ENCODE measurements at regions not wholly inside any gene's neighbourhood (a gene's known extent, or its start where the extent isn't known, plus 50 kb on each side); places are given as distances from the start of the nearest gene placed in this dataset.
"Not testable (repeated sequence)": the region's sequence is repeated elsewhere in the genome, so short reads cannot be mapped to it uniquely, and the experiment has no call there.

DNA sequence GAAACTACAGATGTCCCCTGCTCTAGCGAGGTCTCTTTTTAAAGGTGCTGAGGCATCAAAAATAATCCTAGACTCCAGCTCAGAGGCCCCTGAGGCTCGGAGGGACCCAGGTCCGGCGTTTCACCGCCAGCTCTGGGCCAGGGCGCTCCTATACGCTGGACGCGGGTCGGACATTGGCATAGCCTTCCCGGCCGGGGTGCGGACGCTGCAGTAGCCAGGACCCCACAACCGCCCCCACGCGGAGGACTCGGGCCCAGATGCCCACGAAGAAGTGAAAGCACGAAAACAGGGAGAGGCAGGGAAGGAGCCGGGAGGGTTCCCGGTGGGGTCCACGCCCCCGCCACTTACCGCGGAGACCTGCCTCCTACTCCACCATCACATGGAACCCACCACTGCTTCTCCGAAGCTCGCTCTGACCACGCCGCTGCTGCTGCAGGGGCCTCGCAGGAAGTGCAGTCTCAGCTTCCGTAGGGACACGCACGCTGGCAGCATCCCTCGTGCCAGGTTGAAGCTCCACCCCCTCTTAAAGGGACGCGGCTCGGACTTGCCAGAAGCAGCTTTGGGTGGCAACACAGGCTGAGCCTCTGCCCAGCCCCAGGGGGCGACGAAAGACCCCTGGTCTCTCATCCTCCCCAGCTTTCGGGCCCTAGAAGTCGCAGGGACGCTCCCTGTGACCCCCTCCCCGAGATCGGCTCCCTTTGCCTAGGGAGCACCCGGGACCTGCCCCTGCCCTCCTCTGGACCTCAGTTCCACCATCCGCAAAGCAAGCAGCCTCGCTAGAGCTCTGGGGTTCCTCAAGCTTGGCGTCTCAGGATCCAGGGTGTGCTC, 96.7 kb downstream of the POTEG start:
- H3K4me1 ChIP-seq; DNase-seq; H3K36me3 ChIP-seq; H3K27ac ChIP-seq; H3K4me3 ChIP-seq; H3K27me3 ChIP-seq; H3K9me3 ChIP-seq (replicated peaks): not testable (repeated sequence)

DNA sequence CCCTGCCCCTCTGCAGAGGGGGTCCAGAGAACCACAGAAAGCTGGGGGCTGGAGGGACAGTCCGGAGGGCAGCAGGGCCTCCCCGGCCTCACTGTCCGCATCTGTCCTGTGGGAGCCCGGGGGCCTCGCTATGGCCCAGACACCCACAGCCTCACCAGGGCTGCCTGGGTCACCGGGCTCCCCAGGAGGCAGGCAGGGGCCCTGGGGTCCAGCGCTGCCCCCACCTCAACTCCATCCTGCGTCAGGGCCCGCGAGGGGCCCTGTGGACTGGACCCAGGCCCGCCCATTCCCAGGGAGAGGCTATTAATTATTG, 96.1 kb downstream of the POTEG start:
- not testable (repeated sequence) for H3K4me1 ChIP-seq; H3K9me3 ChIP-seq (replicated peaks); H3K36me3 ChIP-seq; H3K27ac ChIP-seq; DNase-seq; H3K27me3 ChIP-seq; H3K4me3 ChIP-seq

- H3K27me3 ChIP-seq, H3K27ac ChIP-seq, H3K4me1 ChIP-seq: not testable (repeated sequence)
Measured at GRCh38 chr14:19340976-19341375, 93.2 kb downstream of the POTEG start.

GRCh38 chr14:19341627-19342026, 92.5 kb downstream of the POTEG start:
- not testable (repeated sequence) for H3K4me3 ChIP-seq; H3K9me3 ChIP-seq (replicated peaks); H3K36me3 ChIP-seq; H3K27ac ChIP-seq; H3K4me1 ChIP-seq; DNase-seq; H3K27me3 ChIP-seq

More at GRCh38 chr14:19340976-19341375, 93.2 kb downstream of the POTEG start:
- not testable (repeated sequence) for H3K36me3 ChIP-seq; H3K9me3 ChIP-seq (replicated peaks); DNase-seq; H3K4me3 ChIP-seq

DNA sequence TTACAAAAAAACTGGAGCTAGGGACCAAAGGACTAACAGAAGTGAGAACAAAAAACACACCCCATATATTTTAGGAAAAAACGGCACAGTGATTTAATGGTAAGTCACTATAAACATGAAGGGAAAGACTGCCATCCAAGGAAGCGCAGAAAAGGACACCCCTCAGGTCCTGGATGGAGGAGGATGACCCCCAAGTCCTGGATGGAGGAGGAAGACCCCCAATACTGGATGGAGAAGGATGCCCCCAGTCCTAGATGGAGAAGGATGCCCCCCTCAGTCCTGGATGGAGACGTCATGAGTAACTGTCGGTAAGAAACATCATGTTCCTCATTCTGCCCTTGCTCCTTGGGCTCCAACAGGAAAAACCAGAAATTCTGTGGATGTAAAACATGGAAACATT, 89.9 kb downstream of the POTEG start:
- not testable (repeated sequence) for H3K27ac ChIP-seq; H3K36me3 ChIP-seq; H3K4me3 ChIP-seq; DNase-seq; H3K27me3 ChIP-seq; H3K4me1 ChIP-seq; H3K9me3 ChIP-seq (replicated peaks)

GRCh38 chr14:19344689-19345088, 89.5 kb downstream of the POTEG start:
- H3K4me3 ChIP-seq, result not testable (repeated sequence)

GRCh38 chr14:19345298-19345911, 88.7 kb downstream of the POTEG start:
- not testable (repeated sequence) for DNase-seq; H3K4me3 ChIP-seq; H3K4me1 ChIP-seq; H3K36me3 ChIP-seq; H3K27ac ChIP-seq; H3K27me3 ChIP-seq; H3K9me3 ChIP-seq (replicated peaks)

More at GRCh38 chr14:19344689-19345088, 89.5 kb downstream of the POTEG start:
- DNase-seq; H3K9me3 ChIP-seq (replicated peaks); H3K36me3 ChIP-seq; H3K27me3 ChIP-seq; H3K4me1 ChIP-seq; H3K27ac ChIP-seq: not testable (repeated sequence)

DNA sequence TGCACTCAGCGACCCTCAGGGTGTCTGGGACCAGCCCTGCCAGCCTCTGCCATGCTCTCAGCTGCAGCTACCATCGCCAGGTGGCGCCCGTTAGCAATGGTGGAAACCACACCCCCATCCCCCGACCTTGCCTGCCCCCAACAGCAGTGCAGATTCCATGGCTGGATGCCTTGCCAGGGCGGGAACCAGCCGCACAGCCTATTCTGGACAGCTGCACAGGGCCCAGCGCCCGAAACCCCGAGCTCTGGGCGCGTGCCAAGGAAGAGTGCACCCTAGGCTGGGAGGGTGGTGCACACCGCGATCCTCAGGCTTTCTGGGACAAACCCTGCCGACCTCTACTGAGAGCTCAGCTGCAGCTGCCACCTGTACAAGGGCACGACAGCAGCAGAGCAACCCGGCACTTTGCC, 88.1 kb downstream of the POTEG start:
- not testable (repeated sequence) for H3K36me3 ChIP-seq; H3K4me1 ChIP-seq; H3K4me3 ChIP-seq; H3K9me3 ChIP-seq (replicated peaks); H3K27ac ChIP-seq; H3K27me3 ChIP-seq
- peak; percentile 23 to 33 for DNase-seq

DNA sequence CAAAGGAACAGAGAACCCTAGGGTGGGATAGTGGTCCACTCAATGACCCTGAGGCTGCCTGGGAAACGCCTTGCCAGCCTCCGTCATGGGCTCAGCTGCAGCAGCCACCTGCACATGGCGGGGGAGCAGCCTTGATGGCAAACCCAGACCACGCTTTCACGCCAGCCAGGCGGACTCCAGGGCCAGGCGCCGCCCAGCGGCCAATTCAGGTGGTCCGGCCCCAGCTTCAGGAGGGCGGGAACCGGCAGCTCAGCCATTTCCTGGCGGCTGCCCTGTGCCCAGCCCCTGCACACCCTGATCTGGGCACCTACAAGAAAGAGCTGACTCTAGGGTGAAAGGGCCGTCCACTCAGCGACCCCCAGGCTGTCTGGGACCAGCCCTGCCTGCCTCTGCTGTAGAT, 87.5 kb downstream of the POTEG start:
- H3K36me3 ChIP-seq; DNase-seq; H3K27ac ChIP-seq; H3K27me3 ChIP-seq; H3K4me1 ChIP-seq; H3K9me3 ChIP-seq (replicated peaks); H3K4me3 ChIP-seq: not testable (repeated sequence)

DNA sequence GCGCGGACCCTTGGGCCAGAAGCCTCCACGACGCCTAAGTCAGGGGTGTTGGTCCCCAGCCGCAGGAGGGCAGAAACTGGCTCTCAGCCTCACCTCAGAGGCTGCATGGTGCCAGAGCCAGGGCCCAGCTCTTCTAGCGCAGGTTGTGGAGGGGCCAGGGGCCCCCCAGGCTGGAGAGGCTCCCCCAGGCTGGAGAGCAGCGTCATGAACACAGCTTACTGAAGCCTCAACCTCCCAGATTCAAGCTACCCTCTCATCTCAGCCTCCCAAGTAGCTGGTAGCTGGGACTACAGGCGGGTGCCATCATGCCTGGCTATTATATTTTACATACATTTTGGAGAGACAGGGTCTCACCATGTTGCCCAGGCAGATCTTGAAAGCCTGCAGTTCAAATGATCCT, 87.0 kb downstream of the POTEG start:
- not testable (repeated sequence) for H3K27ac ChIP-seq; H3K9me3 ChIP-seq (replicated peaks); DNase-seq

More for the DNA sequence above, 87.0 kb downstream of the POTEG start:
- not testable (repeated sequence) for H3K4me3 ChIP-seq, H3K36me3 ChIP-seq, H3K27me3 ChIP-seq, H3K4me1 ChIP-seq
